Body of pancreas (tissue), 4 donors: ENCODE measurements at regions not wholly inside any gene's neighbourhood (a gene's known extent, or its start where the extent isn't known, plus 50 kb on each side); places are given as distances from the start of the nearest gene placed in this dataset.

ENCODE experiments used
- CTCF ChIP-seq, 7 experiments: fragments of 450-650 bp in 4 of 7; fragments of 200-600 bp in 3 of 7; sonication (generic) in 3 of 7; IDR thresholded peaks; one replicate each; pipeline ENCODE4 v1.5.1; 2016 to 2019; ENCODE audit warnings: antibody characterized with exemption in 7 of 7
- POLR2A ChIP-seq, 3 donors: fragments of 450-650 bp; IDR thresholded peaks; one replicate each; pipeline ENCODE4 v1.6.1; 2016; ENCODE audit warnings: antibody characterized with exemption in 3 of 3, mild to moderate bottlenecking in 2 of 3

GRCh38 chr2:19109518-19109917 lies 248.9 kb downstream of the OSR1 start:
- TF ChIP-seq CTCF (IDR thresholded peaks at IDR 0.05) (no peak), POLR2A (IDR thresholded peaks at IDR 0.05) (no peak)
